Renal pelvis (tissue), 1 donor: ENCODE measurements at regions not wholly inside any gene's neighbourhood (a gene's known extent, or its start where the extent isn't known, plus 50 kb on each side); places are given as distances from the start of the nearest gene placed in this dataset.
"Not testable (repeated sequence)": the region's sequence is repeated elsewhere in the genome, so short reads cannot be mapped to it uniquely, and the experiment has no call there.

Experiments
- DNase-seq: peaks from one replicate; pipeline ENCODE4 v3.0.0-alpha.2; 2013

DNA sequence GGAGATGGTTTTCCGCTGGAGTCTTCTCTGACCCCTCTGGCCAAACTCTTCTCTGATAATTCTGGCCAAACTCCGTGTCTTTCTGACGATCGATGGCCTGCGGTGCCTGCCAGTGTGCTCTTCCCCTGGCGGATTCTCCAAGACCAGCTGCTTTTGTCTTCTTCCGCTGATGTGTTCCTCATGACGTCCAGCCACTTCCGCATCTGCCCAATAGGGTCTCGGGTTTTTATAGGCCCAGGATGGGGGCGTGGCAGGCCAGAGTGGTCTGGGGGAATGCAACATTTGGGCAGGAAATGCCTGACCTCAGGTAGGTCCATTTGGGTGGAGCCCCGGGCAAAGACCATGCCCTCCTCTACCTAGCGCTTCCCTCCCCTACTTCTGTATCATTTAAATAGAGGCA lies 1542.1 kb downstream of the STIM2 start:
- DNase-seq, result no peak

DNA sequence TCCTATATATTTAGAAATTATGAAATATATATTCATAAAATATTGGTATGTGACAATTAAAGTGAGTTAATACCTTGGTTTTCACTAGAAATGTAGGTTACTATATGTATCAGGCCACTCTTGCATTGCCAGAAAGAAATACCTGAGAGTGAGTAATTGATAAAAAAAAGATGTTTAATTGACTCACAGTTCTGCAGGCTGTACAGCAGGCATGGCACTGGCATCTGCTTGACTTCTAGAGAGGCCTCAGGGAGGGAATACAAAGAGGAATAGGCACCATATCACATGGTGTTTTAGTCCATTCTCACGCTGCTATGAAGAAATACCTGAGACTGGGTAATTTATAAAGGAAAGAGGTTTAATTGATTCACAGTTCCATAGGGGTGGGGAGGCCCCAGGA lies 1560.6 kb downstream of the STIM2 start:
- no peak for DNase-seq

GRCh38 chr4:28426251-28426650 lies 1565.6 kb downstream of the STIM2 start:
- no peak for DNase-seq

GRCh38 chr4:28427306-28428085 lies 1566.9 kb downstream of the STIM2 start:
- DNase-seq, result no peak

- no peak for DNase-seq
These were observed 1571.8 kb downstream of the STIM2 start for GRCh38 chr4:28432348-28433025.

- DNase-seq, result no peak
These were observed 1574.7 kb downstream of the STIM2 start for GRCh38 chr4:28435314-28435713.

- peak; percentile 19 for DNase-seq
These were observed 1575.8 kb downstream of the STIM2 start for GRCh38 chr4:28436191-28437080.

DNA sequence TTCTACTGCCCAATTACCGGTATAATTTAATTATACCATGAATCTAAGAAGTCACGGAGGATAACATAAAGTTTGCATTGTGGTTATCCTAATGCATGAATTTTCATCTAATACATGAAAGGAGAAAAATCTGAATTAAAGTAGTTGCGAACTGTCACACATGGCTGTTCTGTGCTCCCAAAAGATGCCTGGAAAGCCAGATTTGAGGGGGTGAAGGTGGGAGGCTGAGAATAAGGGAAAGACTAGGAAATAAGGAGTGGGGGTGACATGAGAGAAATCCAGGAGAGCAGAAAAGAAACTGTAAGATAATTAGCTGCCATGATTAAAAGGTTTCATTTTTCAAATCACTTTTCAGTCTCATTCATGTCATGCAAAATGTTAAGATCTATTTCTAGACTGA lies 1582.7 kb downstream of the STIM2 start:
- no peak for DNase-seq

- no peak for DNase-seq
These were observed 1583.3 kb downstream of the STIM2 start for GRCh38 chr4:28443801-28444412.

GRCh38 chr4:28444886-28445496 lies 1584.3 kb downstream of the STIM2 start:
- no peak for DNase-seq

GRCh38 chr4:28449085-28449484 lies 1588.4 kb downstream of the STIM2 start:
- DNase-seq, result no peak

- no peak for DNase-seq
These were observed 1590.7 kb downstream of the STIM2 start for GRCh38 chr4:28451346-28451745.

DNA sequence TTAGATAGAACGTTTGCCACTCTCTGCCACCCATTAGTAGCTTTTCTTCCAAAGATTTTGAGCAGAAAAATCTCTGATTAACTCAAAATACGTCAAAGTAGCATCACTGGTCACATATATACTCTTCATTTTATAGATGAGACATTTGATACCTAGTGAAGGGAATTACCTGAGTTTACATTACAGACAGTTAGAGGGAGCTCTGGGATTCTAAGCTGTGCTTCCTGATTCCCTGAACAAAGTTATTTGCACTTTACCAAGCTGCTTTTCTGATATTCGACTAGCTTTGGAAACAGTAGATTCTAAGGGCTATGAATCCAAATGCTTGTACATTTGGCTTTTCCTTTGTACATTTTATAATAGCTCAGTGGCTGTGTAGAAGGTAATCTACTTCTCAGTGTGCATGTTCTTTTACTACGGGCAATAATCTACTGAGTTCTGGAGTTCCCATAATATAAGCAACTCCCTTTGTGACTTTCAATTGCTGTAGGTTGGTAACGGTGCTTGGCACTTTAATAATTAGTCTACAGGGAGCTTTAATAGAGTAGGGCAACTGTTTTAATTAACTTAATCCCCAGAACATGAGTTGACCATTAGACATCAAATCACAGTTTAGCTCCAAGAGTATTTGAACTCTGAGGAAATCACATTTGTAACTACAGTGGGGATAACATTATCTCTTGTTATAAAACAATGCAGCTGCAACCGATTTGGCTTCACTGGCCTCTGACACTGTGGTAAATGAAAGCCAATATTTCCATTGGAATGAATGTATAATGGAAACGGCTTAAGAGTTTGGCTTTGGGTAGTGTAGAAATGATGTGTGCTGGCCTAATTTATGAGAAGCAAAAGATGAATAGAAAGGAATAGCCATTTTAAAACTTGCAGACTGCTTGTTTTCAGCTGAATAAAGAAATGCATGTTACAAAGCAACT lies 1602.4 kb downstream of the STIM2 start:
- peak; percentile 7 for DNase-seq

- DNase-seq, result no peak
These were observed 1604.2 kb downstream of the STIM2 start for GRCh38 chr4:28464823-28465222.

- DNase-seq, result not testable (repeated sequence)
These were observed 1606.2 kb downstream of the STIM2 start for GRCh38 chr4:28466886-28467285.

DNA sequence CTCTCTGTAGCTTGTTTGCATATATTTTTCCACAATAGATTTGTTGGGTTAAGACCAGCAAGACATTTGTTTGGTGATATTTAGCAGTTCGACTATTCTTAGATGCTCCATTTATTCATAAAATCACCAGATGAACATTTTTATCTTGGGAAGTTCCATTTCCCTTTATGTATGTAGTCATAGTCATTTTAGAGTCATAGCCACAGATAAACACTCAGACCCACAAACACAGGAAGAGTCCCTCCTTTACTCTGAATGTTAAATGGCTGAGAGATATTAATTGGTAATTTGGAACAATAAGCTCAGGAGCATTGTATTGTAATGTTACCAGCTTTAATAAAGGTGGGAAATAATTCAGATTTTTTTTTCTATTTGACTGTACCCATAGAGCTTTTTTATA lies 1608.7 kb downstream of the STIM2 start:
- DNase-seq, result no peak

- no peak for DNase-seq
These were observed 1609.2 kb downstream of the STIM2 start for GRCh38 chr4:28469886-28470285.

DNA sequence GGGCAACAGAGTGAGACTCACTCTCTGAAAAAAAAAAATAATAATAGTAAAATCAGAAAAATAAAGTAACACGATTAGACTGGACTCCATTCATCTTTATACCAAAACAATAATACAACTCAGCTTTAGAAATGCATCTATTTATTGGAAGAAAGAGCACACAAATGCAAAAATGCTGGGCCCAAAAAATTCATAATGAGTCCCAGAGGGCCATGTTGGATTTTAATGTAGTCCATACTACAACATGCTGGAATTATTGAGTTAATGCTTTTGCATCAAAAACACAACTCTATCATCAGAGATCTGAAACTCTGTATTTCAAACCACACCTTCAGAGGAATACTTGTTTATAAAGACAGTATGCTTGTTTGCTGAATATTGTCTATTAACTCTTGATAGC lies 1614.7 kb downstream of the STIM2 start:
- DNase-seq, result no peak

DNA sequence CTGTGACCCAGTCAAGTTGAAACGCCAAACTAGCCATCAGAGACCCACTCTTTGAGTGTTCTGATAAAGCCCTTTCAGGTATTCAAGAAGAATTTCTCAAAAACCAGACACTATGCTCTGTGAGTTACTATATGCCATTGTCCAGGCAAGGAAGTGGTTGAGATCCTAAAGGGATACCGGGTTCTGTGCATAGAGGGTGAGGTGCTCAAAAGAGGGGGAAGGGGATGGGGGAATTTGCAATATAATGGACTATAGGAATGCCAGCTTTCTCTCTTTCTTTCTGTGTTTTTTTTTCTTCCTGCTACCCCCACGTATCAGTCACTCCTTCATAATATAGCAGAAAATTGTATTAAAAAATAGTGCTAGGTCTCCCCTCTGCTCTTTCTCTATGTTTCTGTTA lies 1619.0 kb downstream of the STIM2 start:
- no peak for DNase-seq

DNA sequence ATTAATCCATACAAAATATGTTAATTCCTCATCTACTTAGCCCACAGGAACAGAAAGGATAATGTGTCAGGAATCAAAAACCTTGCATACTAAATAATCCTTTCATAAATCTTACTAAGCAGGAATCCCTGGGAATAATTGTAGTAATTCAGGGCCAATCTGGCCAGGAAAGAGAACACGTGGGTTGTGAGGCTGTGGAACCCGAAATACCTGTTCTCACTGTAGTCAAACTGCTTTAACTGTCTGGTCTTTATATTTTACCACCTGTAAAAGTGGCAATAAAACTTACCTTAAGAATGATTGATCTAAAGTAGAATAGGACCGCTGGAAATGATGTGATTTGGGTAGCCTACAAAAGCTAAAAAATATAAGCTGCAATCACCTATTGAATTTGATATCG lies 1620.9 kb downstream of the STIM2 start:
- DNase-seq, result peak; percentile 8
